Activated T-cell treated with anti-CD3 and anti-CD28 coated beads, Interleukin-2, amount 50 U/mL, for 1 hour (primary cell): ENCODE measurements at regions not wholly inside any gene's neighbourhood (a gene's known extent, or its start where the extent isn't known, plus 50 kb on each side); places are given as distances from the start of the nearest gene placed in this dataset.

Experiments
- DNase-seq: peaks from one replicate; pipeline ENCODE4 v3.0.0-alpha.2; 2020

DNA sequence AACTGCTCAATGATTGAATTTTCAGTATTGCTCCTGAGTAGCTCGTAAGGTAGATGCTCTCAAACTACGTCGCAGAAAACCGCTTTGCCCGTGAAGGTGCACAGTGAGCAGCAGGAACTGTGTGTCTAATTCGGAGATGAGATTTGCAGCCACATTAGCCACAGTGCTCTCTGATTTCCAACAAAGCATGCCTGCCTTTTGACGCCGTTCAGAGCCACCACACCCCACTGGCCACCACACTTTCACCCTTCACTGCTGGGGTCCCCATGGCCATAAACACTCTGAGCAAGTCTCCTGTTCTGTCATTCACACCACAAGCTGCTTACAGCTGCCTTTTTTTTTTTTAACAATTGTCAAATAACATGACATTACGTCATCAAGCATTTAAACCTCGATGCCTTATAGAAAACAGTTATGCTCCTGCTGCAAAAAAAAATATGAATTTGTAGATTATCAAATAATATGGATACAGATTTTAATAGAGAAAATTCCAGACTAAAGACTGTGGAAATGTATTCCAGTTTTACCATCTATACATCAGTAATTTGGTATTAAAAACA is 578.8 kb upstream of the PFKP start:
- DNase-seq = no peak

DNA sequence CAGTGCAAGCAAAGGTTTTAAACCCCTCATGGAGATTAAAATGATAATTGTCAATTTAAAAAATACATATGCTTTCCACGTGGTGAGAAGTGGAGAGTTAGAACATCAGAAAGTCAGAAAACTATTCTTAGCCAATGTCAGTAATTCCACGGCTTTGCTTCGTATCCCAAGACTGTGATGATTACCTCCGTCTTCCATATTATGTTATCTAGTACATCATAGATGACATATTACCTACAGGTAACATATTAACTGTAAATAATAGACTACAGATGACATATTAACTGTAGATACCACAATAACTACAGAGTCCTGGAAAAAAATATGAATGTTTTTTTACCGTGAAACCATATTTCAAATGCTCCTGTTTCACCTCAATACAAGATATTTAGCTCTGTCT is 579.4 kb upstream of the PFKP start:
- no peak for DNase-seq

DNA sequence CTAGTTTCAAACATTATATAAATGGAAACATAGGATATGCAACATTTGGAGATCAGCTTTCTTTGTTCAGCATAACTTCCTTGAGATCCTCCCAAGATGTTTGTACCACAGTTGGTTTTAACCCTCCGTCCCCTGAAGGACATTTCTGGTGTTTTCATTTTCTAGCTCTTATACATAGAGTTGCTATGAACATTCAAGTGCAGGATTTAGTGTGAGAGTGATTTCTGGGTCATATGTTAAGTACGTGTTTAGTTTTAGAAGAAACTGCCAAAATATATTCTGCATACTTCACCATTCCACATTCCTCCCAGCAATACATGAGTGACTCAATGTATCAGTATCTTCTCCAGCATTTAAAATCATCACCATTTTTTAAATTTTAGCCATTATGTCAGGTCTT is 588.7 kb upstream of the PFKP start:
- no peak for DNase-seq

DNA sequence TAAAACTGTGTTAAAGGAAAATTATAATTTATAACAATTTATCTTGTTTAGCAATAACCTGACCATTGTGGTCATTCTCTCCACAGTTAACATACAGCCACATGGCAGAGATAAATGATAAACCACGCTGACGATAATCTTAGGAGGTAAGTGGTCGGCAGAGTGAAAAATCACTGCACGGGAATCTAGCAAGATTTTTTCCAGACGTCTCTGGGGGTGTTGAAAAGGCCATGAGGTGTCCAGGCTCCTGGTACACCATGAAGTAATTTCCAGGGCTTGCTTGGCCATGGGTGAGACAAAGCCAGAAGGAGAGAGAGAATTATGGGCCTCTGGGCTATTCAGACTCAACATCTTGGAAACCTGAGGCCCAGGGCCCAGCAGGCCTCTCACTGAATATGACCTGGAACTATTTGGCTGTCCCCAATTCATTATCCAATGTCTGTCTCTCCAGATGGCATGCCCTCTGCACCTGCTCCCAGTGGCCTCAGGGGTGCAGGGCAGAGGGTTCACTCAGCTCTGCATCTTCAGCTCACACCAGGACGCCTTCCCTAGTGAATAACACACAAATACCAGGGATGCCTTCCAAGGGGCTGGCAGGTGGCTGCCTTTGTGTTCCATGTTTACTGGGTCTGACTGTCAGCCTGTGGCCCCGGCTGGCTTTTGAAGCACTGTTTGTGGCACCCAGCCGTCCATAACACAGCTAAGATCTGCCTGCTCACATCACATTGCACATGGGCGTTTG is 590.4 kb upstream of the PFKP start:
- no peak for DNase-seq

DNA sequence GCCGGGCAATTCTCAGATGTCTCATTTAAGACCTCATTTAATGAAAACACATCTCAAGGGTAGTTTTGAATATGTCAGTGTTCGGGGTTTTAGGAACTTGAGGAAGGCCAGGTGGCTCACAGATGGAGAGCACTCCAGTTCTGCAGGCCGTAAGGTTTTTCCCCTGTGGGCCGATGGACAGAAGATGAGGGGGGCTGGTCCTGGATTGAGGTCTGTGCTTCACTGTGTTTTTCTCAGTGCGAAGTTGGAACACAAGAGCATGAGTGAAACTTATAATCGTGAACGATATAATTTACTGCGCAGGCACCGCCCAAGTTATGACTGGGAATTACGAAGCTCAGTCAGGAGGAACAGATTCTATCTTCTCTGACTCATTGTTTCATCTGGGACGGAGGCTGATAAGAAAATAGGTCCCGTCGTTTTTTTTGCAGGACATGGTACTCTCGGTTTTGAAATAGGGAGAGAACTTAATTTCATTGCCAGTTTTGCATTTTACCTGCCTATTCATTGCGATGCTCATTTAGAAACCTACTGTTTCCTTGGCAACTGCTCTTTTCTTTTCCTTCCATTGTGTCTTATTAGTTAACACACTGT is 591.0 kb upstream of the PFKP start:
- no peak for DNase-seq

DNA sequence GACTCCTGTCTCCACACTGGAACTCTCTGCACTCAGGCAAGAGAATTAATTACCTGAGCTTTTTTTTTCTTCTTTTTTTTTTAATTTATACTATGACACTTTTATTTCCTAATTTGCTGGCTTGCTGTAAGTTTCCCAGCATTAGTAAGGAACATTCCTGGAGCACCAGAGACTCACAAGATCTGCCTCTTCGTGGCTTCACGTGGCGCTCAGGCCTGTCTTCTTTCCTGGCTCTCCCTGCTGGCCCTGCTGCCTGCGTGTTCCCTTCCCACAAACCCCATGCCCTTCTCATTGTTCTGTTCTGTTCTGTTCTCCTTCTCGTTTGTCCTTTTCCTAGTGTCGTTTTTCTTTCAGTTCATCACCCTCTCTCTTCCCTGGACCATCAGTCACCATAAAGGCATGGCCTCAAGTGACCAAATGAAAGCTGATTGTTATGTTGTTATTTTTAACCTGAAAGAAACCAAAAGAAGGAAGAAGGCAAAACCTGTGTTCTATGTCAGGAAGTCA is 591.6 kb upstream of the PFKP start:
- no peak for DNase-seq

DNA sequence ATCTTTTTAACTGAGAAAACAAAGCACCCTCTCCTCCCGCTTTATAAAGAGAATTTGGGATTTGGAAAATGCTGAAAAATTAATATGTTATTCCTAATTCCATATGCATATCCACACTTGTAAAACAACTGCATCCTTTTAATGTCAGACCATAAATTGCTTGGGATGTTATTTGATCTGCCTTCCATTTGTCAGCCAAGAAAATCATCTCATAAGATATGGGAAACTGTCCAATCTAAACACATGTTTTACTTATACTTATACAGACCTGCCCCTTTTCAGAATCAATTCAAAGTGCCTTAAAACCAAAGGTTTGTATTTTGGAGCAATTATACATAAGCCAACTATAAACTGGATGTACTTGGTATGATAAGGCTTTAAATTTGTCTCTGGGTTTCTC is 595.5 kb upstream of the PFKP start:
- no peak for DNase-seq

DNA sequence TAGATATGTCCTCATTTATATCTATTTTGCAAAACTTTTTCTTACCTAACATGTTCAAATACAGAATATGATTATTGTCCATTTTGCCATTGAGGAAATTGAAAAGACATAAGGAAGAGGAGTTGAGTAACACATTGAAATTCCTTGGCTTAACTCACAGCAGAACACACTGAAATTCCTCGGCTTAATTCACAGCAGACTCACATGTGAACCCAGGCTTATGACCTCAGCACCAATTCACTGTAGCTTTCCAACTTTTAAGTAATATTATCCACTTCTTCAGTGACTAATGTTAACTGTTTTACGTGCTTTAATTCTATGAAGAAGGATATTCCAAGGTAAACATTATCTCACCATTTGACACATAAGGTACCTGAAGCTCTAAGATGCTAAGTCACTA is 597.5 kb upstream of the PFKP start:
- DNase-seq = no peak

DNA sequence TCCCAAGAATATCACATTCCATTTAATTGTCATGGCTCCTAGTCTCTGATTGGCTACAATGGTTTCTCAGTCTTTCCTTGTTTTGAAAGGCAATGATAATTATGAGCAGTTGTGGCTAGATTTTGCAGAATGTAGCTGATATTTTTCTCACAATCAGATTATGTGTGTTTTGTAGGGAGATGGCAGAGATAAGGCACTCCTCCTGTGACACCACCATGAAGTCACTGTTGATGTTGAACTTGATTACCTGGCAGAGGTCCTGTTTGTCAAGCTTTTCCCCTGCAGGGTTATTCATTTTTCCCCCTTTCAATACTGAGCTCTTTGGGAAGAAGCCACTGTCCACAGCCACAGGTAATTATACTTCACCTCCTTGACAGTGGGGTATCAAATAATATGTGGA is 602.9 kb upstream of the PFKP start:
- no peak for DNase-seq

DNA sequence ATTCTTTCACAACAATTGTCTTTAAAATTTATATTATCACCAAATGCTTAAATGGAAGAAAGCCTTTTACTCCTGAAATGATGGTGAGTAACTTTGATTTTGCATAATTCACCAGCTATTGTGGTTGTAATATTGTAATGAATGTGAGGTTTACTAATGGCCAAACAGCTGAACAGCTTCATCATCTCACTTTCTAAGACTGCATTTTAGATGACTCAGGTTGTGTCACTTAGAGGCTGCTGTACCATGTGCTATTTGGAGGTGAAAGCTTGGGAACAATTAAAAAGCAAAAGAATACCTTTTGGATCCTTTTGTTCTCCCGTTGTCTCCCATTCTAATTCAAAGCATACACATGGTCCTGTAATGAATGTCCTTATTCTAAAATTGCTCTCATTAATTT is 604.0 kb upstream of the PFKP start:
- no peak for DNase-seq

DNA sequence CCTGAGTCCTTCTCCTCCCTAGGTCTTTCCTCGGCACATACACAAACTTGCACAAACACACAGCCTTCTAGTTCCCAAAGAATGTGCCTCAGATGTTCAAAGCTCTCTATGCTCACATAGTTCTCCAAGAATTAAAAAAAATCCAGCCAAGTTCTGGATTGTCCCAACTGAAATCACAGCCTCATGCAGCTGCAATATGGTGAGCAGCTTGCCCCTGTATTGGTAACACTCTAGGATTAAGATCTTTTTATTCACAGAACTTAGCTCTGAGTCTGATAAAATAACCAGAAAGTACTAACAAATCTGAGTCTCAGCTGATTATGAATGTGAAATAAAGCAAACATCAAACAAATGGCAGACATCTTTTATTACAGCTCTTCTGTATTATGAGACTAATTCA is 604.8 kb upstream of the PFKP start:
- DNase-seq = no peak

DNA sequence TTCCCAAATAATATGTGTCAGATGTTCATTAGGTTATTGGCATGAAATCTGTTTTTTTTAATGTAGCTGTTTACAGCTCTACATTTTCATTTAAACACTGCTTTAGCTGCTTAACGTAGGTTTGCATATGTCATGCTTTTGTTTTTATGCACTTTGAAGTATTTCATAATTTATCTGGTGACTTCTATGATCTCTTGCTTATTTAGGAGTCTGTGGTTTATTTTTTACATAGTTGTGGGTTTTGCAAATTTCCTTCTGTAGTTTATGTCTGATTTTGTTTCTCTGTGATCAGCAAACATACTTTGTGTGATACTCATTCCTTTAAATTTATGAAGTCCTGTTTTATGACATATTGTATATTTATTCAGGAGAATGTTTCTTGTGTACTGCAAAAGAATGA is 606.5 kb upstream of the PFKP start:
- no peak for DNase-seq

DNA sequence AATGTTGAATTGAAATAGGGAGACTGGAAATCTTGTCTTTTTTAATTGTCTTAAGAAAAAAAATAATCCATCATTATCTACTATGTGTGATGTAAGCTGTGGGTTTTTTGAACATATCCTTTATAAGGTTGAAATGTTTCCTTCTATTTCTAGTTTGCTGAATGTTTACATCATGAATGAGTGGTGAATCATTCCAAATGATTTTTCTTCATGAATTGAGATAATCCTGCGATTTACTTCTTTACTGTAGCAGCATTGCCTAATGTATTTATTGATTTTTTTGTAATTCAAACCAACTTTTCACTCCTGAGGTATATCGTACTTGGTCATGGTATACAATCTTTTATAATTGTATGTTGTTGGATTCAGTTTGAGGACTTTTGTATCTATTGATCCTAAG is 607.6 kb upstream of the PFKP start:
- DNase-seq = no peak

DNA sequence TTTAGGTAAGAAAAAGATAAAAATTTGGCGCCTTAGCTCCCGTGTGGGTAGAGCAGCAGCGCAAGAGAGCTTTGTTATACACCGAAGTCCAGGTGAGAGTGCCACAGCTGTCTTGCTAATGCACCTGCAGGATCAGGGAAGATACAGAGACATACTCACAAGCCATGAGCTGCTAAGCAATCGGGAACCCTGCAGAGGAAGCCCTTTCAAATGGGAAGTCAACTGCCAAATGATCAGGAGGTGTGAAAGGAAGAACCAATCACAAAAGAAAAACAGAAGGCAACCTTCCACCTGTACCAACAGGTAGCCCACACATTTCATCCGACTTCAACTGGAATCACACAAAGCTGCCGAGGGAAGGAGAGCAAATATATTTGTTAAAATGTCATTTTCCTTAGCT is 610.5 kb upstream of the PFKP start:
- DNase-seq = no peak

DNA sequence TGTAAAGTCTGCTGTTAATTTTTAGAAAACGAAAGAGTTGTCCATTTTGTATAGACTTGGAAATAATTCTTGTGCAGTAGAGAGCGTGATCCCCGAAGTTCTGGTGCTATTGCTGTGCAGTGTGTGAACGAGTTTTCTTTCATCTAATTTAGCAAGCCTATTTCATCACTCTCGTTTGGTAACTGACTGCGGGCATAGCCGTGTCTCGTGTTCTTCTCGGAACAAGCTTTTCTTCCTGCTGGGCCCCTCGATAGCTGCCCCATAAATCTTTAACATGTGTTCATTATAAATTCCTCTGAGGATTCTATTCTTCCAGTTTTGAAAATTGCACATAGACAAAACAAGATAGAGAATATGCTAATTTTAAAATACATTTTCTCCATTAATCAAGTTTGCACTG is 622.0 kb upstream of the PFKP start:
- DNase-seq = no peak

DNA sequence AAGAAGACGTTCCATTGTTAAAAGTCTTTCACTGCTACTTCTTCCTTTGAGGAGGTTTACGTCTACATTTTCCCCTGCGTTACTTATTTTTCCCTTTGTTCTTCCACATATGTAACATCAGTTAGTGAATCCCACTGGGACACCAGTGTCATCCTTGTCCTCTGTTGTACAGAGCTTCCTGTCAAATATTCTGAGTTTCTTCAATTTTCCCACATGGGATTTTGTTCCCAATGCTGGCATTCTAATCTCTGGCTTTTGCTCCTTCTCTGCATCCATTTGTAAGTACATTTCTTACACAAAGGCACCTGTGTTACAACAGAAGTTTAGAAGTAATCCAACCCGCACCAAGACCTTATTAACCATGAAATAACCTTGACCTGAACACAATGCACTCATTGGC is 627.4 kb upstream of the PFKP start:
- DNase-seq = no peak

DNA sequence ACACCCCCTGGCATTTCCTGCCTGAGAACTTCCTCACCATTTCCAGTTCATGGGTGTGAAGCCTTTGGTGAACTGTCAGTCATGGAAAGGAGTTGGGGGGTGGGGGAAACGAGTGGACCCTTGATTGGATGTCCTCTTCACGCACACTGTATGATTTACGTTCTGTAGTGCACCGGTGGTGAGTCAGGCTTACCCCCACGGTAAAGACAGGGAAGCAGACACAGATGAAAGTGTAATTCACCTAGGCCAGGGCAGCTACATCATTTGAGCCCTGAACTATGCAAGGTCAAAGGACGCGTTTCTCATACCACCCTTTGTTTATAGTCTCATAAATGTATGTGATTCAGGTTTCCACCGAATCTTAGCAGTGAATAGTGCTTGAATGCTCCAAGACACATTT is 628.3 kb upstream of the PFKP start:
- no peak for DNase-seq

DNA sequence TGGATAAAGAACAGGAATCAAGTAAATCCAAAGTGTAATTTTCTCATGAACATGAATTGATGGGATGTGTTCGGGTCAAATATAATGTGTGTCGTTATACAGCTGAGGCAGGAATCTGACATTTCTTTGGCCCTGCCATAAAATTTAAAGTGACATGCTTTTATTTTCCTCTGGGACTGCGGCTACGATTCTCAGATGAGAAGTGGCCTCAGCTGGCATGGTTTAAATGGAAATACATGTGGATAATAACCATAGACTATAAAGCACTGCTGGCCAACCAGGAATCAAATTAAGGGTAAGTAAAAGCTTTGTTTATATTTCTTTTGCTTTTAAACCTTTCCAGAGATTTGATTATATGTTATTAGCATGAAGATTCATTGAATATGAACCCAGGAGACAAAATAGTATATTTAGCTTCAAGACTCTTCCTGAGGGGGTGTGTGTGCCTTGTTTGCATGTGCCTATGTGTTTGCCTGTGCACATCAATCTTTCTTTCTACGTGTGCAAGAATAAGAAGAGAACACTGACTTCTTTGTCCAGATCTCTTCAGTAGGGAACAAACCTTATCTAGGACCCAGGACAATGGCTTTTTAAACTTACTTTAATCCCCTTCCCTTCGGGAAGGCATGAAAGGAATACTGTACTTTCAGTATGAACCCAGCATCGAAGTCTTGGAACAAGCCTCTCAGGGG is 629.0 kb upstream of the PFKP start:
- no peak for DNase-seq

DNA sequence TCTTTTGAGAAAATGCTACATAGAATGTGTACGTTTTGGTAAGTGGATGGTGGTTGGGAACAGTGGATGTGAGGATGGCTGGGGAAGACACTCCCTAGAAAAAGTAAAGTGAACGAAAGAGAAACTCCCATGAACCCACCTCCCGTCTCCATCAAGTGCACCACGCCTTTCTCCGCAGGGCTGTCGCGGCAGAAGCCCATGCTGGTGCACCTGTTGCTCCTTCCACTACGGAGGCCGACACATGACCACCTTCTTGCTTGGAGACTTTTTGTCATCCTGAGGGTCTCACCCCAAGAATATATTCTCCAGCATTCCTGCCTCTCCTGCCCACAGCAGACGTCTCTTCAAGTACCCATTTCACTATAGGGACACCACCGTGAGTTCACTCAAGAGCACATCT is 630.4 kb upstream of the PFKP start:
- no peak for DNase-seq

DNA sequence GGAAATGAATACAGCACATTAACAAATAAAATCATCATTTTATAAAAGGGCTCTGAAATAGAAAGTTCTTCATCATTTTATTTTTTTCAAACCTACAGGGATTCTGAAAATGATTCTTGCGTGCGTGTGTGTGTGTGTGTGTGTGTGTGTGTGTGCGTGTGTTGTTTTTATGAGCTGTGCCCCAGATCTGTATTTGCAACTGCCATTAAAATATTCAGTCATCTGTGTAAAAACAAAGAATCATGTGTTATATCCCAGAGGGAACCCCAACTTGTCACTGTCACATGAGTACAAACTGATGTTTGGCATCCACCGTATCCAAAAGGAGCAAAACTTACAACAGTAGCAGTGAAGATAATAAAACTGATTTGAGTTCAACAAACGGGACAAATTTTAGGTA is 635.4 kb upstream of the PFKP start:
- no peak for DNase-seq

DNA sequence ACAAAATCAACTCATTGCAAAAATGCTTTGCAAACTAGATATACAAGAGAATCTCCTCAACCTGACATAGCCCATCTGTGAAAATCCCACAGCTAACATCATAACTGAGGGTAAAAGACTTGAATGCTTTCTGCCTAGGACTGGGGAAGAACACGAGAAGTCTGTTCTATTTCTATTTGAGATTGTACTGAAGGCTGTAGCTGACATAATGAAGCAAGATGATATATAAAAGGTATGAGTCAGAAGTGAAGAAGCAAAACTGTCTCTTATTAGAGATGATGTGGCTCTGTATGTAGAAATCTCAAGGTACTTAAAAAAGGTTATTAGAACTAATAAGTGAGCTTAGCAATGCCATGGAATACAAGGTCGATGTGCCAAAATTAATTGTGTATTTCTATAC is 639.9 kb upstream of the PFKP start:
- DNase-seq = no peak

DNA sequence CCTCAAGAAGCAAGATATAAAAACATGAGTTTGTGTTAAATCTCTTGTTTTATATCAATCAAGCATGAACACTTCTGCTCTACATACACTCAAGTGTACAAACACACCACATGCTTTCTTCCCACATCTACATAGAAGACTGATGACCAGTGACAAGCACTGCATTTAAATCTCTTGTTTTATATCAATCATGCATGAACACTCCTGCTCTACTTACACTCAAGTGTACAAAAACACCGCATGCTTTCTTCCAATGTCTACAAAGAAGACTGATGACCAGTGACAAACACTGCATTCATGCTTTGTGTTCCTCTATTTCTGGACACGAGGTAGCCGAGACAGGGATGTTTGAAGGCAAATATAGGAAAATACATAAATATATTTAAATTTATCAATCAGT is 642.0 kb upstream of the PFKP start:
- no peak for DNase-seq

DNA sequence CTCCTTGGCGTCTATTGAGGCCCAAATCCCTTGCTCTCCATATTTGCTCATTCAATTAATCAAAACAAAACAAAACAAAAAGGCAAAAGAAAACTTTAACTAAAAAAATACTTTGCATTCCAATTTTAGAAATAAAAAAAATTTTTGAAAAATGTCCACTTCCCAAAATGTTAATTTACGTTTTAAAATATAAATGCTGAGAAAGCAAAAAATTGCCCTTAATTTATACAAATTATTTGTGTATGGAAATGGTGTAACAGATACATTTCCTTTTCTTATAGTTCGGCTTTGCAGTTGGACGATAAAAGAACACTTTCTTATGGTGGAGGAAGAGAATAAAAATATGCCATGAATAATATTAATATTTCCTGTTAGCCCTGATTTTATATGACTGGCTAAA is 652.8 kb upstream of the PFKP start:
- no peak for DNase-seq

DNA sequence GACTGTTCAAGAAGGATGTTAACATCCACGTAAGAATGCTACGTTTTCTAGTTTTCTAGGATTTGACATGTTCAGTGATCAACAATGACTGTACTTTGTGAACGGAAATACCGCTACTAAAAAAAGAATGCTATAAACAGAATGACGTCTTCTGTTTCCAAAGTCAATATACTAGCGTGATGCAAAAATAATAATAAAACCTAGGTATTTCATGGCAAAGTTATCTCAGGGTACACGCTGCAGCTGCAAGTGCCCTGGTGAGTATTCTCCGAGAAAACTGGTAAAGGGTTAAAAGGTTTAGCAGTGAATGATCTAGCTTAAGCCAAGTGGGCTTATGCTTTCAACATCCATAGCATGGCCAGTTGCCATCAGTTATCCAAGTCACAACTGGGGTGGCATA is 653.3 kb upstream of the PFKP start:
- DNase-seq = no peak
